SU-DHL-6 (cell line): ENCODE measurements at regions not wholly inside any gene's neighbourhood (a gene's known extent, or its start where the extent isn't known, plus 50 kb on each side); places are given as distances from the start of the nearest gene placed in this dataset.

Experiments
- H2AFZ ChIP-seq: fragments of 200-600 bp; sonication (generic); 2 replicates; pipeline ENCODE4 v1.6.1; 2014; ENCODE audit warnings: low read depth, mild to moderate bottlenecking, moderate library complexity, mixed read lengths, antibody characterized with exemption, low read length; ENCODE audit not compliant: severe bottlenecking
- H3F3A ChIP-seq: fragments of 200-600 bp; shearing (Covaris generic); 2 replicates; pipeline ENCODE4 v1.6.0; 2016; ENCODE audit warnings: antibody characterized with exemption, mild to moderate bottlenecking; ENCODE audit not compliant: insufficient read depth
- H3K27ac ChIP-seq: fragments of 200-600 bp; sonication (generic); 2 replicates; pipeline ENCODE4 v1.5.1; 2016; ENCODE audit warnings: low read depth, mild to moderate bottlenecking, low read length, moderate library complexity, mixed read lengths
- H3K27me3 ChIP-seq: fragments of 200-600 bp; sonication (generic), shearing (Covaris generic); 2 replicates; pipeline ENCODE4 v1.6.0; 2014; ENCODE audit warnings: mild to moderate bottlenecking, low read length
- H3K36me3 ChIP-seq: fragments of 200-600 bp; sonication (generic); 2 replicates; pipeline ENCODE4 v1.6.1; 2014; ENCODE audit warnings: mild to moderate bottlenecking, low read length, mixed read lengths
- H3K4me2 ChIP-seq: fragments of 300-600, 200-600 bp; shearing (Covaris generic), sonication (generic); 2 replicates; pipeline ENCODE4 v1.6.0; 2014; ENCODE audit warnings: low read length, low read depth, mild to moderate bottlenecking; ENCODE audit not compliant: poor library complexity, severe bottlenecking
- H3K4me3 ChIP-seq: fragments of 200-600 bp; sonication (generic); 2 replicates; pipeline ENCODE4 v1.5.1; 2014; ENCODE audit warnings: antibody characterized with exemption, low read length, mild to moderate bottlenecking, mixed read lengths; ENCODE audit not compliant: insufficient read depth, poor library complexity, severe bottlenecking
- H3K79me2 ChIP-seq: fragments of 200-600 bp; sonication (generic); 2 replicates; pipeline ENCODE4 v1.6.1; 2014; ENCODE audit warnings: mild to moderate bottlenecking, low read length, moderate library complexity; ENCODE audit not compliant: insufficient read depth
- H3K9ac ChIP-seq: fragments of 200-600 bp; sonication (generic); 2 replicates; pipeline ENCODE4 v1.7.0; 2014; ENCODE audit warnings: mild to moderate bottlenecking, low read length
- H3K9me2 ChIP-seq: fragments of 200-600 bp; sonication (generic); replicated peaks from 2 replicates; pipeline ENCODE4 v1.6.1; 2014; ENCODE audit warnings: low read length; ENCODE audit not compliant: insufficient read depth
- H3K9me3 ChIP-seq: fragments of 200-600 bp; sonication (generic); 2 replicates; pipeline ENCODE4 v1.6.1; 2014; ENCODE audit warnings: low read length, mixed read lengths; ENCODE audit not compliant: insufficient read depth
- H4K20me1 ChIP-seq: fragments of 200-600 bp; sonication (generic); 2 replicates; pipeline ENCODE4 v1.6.1; 2014; ENCODE audit warnings: low read depth, mild to moderate bottlenecking, antibody characterized with exemption, low read length, moderate library complexity, mixed read lengths
- EZH2phosphoT487 ChIP-seq: fragments of 200-600 bp; sonication (generic), shearing (Covaris generic); conservative IDR thresholded peaks from 2 replicates; pipeline ENCODE4 v1.6.1; 2018; ENCODE audit warnings: mild to moderate bottlenecking, antibody characterized with exemption, low read length, moderate library complexity, mixed read lengths
- TF ChIP-seq, protein P1 (sequence below): fragments of 200-600 bp; sonication (generic); IDR thresholded peaks from one replicate; pipeline ENCODE4 v1.5.1; 2017; ENCODE audit warnings: antibody characterized with exemption, mild to moderate bottlenecking, low read length, moderate library complexity; ENCODE audit not compliant: insufficient read depth, poor library complexity, severe bottlenecking

DNA sequence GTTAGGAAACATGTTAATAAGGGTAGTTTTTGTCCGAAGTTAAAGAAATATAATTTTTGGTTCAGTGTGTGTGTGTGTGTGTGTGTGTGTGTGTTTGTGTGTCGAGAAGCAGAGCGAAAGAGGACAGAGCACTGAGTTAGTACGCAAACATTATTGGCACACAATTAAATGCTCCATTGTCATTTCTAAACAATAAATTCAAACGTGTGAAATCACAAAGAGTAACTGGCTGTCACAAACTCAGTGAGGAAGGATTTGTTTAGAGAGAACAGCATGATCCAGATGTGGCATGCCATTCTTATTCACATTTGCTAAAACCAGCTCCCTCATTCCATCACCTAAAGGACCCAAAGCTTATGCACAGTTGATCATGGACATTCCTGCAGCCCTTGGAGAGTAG lies 970.8 kb downstream of the DTWD2 start:
- Histone ChIP-seq H3K4me3 (no peak overlapping the region), H3K9me3 (no peaks in the 10 kb centered on the region), H3F3A (no peaks in the 10 kb centered on the region), H2AFZ (no peak overlapping the region), H4K20me1 (no peaks in the 10 kb centered on the region), H3K27ac (no peak overlapping the region), H3K79me2 (no peaks in the 10 kb centered on the region), H3K9ac (no peak overlapping the region), H3K36me3 (no peaks in the 10 kb centered on the region), H3K9me2 (no peaks in the 10 kb centered on the region), H3K27me3 (no peaks in the 10 kb centered on the region), H3K4me2 (no peak overlapping the region)
- TF ChIP-seq, protein P1, sequence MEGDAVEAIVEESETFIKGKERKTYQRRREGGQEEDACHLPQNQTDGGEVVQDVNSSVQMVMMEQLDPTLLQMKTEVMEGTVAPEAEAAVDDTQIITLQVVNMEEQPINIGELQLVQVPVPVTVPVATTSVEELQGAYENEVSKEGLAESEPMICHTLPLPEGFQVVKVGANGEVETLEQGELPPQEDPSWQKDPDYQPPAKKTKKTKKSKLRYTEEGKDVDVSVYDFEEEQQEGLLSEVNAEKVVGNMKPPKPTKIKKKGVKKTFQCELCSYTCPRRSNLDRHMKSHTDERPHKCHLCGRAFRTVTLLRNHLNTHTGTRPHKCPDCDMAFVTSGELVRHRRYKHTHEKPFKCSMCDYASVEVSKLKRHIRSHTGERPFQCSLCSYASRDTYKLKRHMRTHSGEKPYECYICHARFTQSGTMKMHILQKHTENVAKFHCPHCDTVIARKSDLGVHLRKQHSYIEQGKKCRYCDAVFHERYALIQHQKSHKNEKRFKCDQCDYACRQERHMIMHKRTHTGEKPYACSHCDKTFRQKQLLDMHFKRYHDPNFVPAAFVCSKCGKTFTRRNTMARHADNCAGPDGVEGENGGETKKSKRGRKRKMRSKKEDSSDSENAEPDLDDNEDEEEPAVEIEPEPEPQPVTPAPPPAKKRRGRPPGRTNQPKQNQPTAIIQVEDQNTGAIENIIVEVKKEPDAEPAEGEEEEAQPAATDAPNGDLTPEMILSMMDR: no peak
- no peak for TF ChIP-seq EZH2phosphoT487

DNA sequence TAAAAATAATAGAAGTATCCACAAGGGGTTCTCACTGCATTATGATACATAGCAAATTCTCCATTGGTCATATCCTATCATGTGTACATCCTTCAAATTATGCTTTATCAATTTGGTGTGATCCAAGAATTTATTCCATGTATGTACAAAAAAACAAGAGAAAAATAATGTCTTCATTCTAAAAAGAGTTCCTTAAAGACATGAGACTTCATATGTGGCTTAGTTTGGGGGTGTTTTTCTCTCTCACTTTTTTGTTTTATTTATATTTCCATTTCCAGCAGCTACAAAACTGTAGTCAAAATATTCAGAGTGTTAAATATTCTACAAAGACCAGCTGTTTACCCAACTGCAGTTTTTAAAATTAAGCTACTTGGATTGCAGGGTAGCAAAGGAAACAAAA lies 972.0 kb downstream of the DTWD2 start:
- Histone ChIP-seq H3F3A (no peaks in the 10 kb centered on the region), H3K79me2 (no peaks in the 10 kb centered on the region), H3K27me3 (no peaks in the 10 kb centered on the region), H3K4me2 (no peak overlapping the region), H3K9me2 (no peaks in the 10 kb centered on the region), H3K9me3 (no peaks in the 10 kb centered on the region), H2AFZ (no peak overlapping the region), H4K20me1 (no peaks in the 10 kb centered on the region), H3K9ac (no peak overlapping the region), H3K36me3 (no peaks in the 10 kb centered on the region), H3K27ac (no peak overlapping the region), H3K4me3 (no peak overlapping the region)
- TF ChIP-seq, protein P1: no peak
- TF ChIP-seq EZH2phosphoT487: no peak

DNA sequence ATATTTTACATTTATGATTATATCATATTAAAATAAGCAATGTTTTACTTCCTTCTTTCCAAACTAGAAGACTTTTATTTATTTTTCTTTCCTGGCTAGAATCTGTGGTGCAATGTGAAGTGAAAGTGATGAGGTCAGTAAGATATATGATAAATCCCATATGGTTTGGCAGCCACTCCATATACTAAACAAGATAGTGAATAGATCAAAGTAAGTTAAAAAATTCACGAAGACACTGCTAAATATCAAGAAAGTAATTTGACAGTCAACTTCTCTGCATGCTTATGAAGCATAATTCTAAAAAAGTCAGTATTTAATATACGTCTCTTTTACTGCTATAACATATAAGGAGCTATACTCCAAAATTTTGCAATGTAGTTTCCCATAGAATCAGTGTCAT lies 972.8 kb downstream of the DTWD2 start:
- Histone ChIP-seq H3K27ac (no peak overlapping the region), H3F3A (no peaks in the 10 kb centered on the region), H3K9ac (no peak overlapping the region), H4K20me1 (no peaks in the 10 kb centered on the region), H2AFZ (no peak overlapping the region), H3K9me3 (no peaks in the 10 kb centered on the region), H3K79me2 (no peaks in the 10 kb centered on the region), H3K27me3 (no peaks in the 10 kb centered on the region), H3K4me3 (no peak overlapping the region), H3K9me2 (no peaks in the 10 kb centered on the region), H3K36me3 (no peaks in the 10 kb centered on the region), H3K4me2 (no peak overlapping the region)
- no peak for TF ChIP-seq EZH2phosphoT487
- TF ChIP-seq, protein P1: no peak

DNA sequence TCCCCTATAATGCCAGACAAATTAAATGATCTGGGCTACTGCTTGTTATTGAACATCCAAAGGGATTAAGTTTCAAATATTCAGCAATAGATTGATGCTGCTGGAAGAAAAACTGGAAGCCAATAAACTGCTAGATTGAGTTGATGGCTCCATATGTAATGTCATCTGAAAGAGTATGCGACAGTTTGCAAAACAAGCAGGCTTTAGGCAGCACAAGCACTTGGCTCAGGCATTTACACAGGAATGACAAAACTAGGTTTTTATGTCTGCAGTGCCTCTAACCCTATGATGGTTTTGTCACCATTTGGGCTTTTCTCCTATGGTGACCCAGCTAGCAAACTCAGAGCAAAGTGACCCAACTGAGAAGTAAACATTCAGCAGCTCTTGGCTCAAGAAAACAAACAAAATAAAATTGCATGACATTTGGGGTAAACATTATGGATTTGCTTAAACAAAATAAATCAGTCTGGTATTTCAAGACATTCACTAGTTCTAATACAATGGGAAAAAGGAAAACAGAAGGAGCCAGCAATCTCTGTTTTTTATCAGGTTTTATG lies 978.5 kb downstream of the DTWD2 start:
- H3K9me3 ChIP-seq: no peaks in the 10 kb centered on the region
- H3K27me3 ChIP-seq: no peaks in the 10 kb centered on the region
- no peak overlapping the region for H3K4me2 ChIP-seq
- no peaks in the 10 kb centered on the region for H3F3A ChIP-seq
- no peaks in the 10 kb centered on the region for H4K20me1 ChIP-seq
- no peaks in the 10 kb centered on the region for H3K9me2 ChIP-seq
- no peak overlapping the region for H3K4me3 ChIP-seq
- no peak overlapping the region for H2AFZ ChIP-seq
- TF ChIP-seq EZH2phosphoT487: no peak
- TF ChIP-seq, protein P1: no peak
- no peaks in the 10 kb centered on the region for H3K36me3 ChIP-seq
- H3K9ac ChIP-seq: no peak overlapping the region
- no peak overlapping the region for H3K27ac ChIP-seq
- no peaks in the 10 kb centered on the region for H3K79me2 ChIP-seq
